HG02623 (cell line): ENCODE measurements at regions not wholly inside any gene's neighbourhood (a gene's known extent, or its start where the extent isn't known, plus 50 kb on each side); places are given as distances from the start of the nearest gene placed in this dataset.

Experiments used
- ATAC-seq: cut with Tn5 transposase; IDR thresholded peaks from one replicate; pipeline ENCODE4 v1.9.1; 2021; ENCODE audit warnings: moderate library complexity; ENCODE audit not compliant: unreplicated experiment

- ATAC-seq = no peak
These were observed 1202.1 kb downstream of the ADGRL3 start for GRCh38 chr4:62402088-62402806.

- peak; percentile 61 for ATAC-seq
These were observed 1199.1 kb downstream of the ADGRL3 start for GRCh38 chr4:62399242-62399641.

- no peak for ATAC-seq
These were observed 1198.2 kb downstream of the ADGRL3 start for GRCh38 chr4:62398318-62398717.

- ATAC-seq = no peak
These were observed 1194.6 kb downstream of the ADGRL3 start for GRCh38 chr4:62394766-62395165.

- ATAC-seq = no peak
These were observed 1187.7 kb downstream of the ADGRL3 start for GRCh38 chr4:62387808-62388207.

- no peak for ATAC-seq
These were observed 1177.6 kb downstream of the ADGRL3 start for GRCh38 chr4:62377700-62378099.

GRCh38 chr4:62377245-62377644 lies 1177.1 kb downstream of the ADGRL3 start:
- no peak for ATAC-seq

- no peak for ATAC-seq
These were observed 1166.8 kb downstream of the ADGRL3 start for GRCh38 chr4:62366939-62367338.

- no peak for ATAC-seq
These were observed 1160.0 kb downstream of the ADGRL3 start for GRCh38 chr4:62360156-62360545.

- no peak for ATAC-seq
These were observed 1159.5 kb downstream of the ADGRL3 start for GRCh38 chr4:62359441-62360155.

- no peak for ATAC-seq
These were observed 1144.8 kb downstream of the ADGRL3 start for GRCh38 chr4:62344915-62345314.

- no peak for ATAC-seq
These were observed 1144.3 kb downstream of the ADGRL3 start for GRCh38 chr4:62344474-62344873.

GRCh38 chr4:62342346-62342745 lies 1142.2 kb downstream of the ADGRL3 start:
- no peak for ATAC-seq

GRCh38 chr4:62328526-62328925 lies 1128.4 kb downstream of the ADGRL3 start:
- no peak for ATAC-seq

GRCh38 chr4:62327612-62328297 lies 1127.6 kb downstream of the ADGRL3 start:
- no peak for ATAC-seq

GRCh38 chr4:62324215-62324614 lies 1124.1 kb downstream of the ADGRL3 start:
- no peak for ATAC-seq

GRCh38 chr4:62320612-62321011 lies 1120.5 kb downstream of the ADGRL3 start:
- no peak for ATAC-seq

GRCh38 chr4:62302710-62303109 lies 1102.6 kb downstream of the ADGRL3 start:
- no peak for ATAC-seq

GRCh38 chr4:62301500-62301899 lies 1101.4 kb downstream of the ADGRL3 start:
- ATAC-seq = no peak

GRCh38 chr4:62293551-62293950 lies 1093.4 kb downstream of the ADGRL3 start:
- ATAC-seq = no peak

GRCh38 chr4:62292911-62293310 lies 1092.8 kb downstream of the ADGRL3 start:
- no peak for ATAC-seq
